B cell (primary cell): ENCODE measurements at regions not wholly inside any gene's neighbourhood (a gene's known extent, or its start where the extent isn't known, plus 50 kb on each side); places are given as distances from the start of the nearest gene placed in this dataset.

Source experiments
- ATAC-seq: fragments of 200-7000 bp; cut with Tn5 transposase; one replicate; pipeline ENCODE4 v1.10.0; 2021; ENCODE audit warnings: low read depth, mild to moderate bottlenecking, moderate number of reproducible peaks, moderate library complexity
- CTCF ChIA-PET: fragments of 350-600 bp; sonication (Branson Sonifier 250); formaldehyde crosslinking; loops from one replicate; lab custom pipeline; 2021; ENCODE audit warnings: antibody characterized with exemption, inconsistent platforms; lab: Charles Lee
- POLR2A ChIA-PET: fragments of 350-600 bp; sonication (Branson Sonifier 250); formaldehyde crosslinking; loops from one replicate; lab custom pipeline; 2021; ENCODE audit warnings: antibody characterized with exemption; lab: Charles Lee
- DNase-seq: peaks from one replicate; pipeline ENCODE4 v3.0.0; 2013
- H2AFZ ChIP-seq: 2 replicates; pipeline ENCODE4 v1.6.1; 2012; ENCODE audit warnings: mild to moderate bottlenecking, low read depth, low read length; ENCODE audit not compliant: insufficient read depth, poor library complexity, severe bottlenecking
- H3K27ac ChIP-seq, 2 donors: 1 replicate in 1 of 2; 2 replicates in 1 of 2; pipeline ENCODE4 v1.5.1; 2012 to 2013; ENCODE audit warnings: low read length in 2 of 2, mild to moderate bottlenecking in 2 of 2, moderate library complexity in 1 of 2
- H3K27me3 ChIP-seq, 4 experiments: fragments of 200-600 bp in 1 of 4; sonication (generic) in 1 of 4; replicated peaks in 1 of 4; 1 replicate in 2 of 4; 2 replicates in 2 of 4; pipeline versions ENCODE4 v1.6.1 to v1.7.0; 2013 to 2016; ENCODE audit warnings: low read length in 3 of 4, mild to moderate bottlenecking in 2 of 4, mixed read lengths in 1 of 4, moderate library complexity in 1 of 4; ENCODE audit not compliant: insufficient read depth in 4 of 4, control insufficient read depth in 3 of 4; ENCODE audit errors: control extremely low read depth in 1 of 4
- H3K36me3 ChIP-seq, 2 experiments: replicated peaks in 1 of 2; 1 replicate in 1 of 2; 2 replicates in 1 of 2; pipeline versions ENCODE4 v1.6.1 to v1.7.1; 2013; ENCODE audit warnings: low read length in 1 of 2; ENCODE audit not compliant: insufficient read depth in 2 of 2, control insufficient read depth in 1 of 2; ENCODE audit errors: control extremely low read depth in 1 of 2, extremely low read depth in 1 of 2
- H3K4me1 ChIP-seq, 2 donors: fragments of 200-600 bp in 1 of 2; sonication (generic) in 1 of 2; 1 replicate in 1 of 2; 2 replicates in 1 of 2; pipeline versions ENCODE4 v1.5.1 to v1.6.1; 2013 to 2017; ENCODE audit warnings: low read length in 2 of 2; ENCODE audit not compliant: control insufficient read depth in 2 of 2, insufficient read depth in 2 of 2
- H3K4me2 ChIP-seq: replicated peaks from 2 replicates; pipeline ENCODE3; 2012; ENCODE audit warnings: mild to moderate bottlenecking, low read depth, low read length; ENCODE audit not compliant: poor library complexity, severe bottlenecking
- H3K4me3 ChIP-seq, 5 experiments: fragments of 200-600 bp in 1 of 5; sonication (generic) in 1 of 5; 1 replicate in 3 of 5; 2 replicates in 2 of 5; pipeline versions ENCODE4 v1.5.1 to v1.7.0; 2011 to 2016; ENCODE audit warnings: low read length in 4 of 5, mild to moderate bottlenecking in 4 of 5, low read depth in 2 of 5, control low read depth in 1 of 5, moderate library complexity in 1 of 5; ENCODE audit not compliant: insufficient read depth in 1 of 5; ENCODE audit errors: control extremely low read depth in 1 of 5, extremely low read depth in 1 of 5
- H3K79me2 ChIP-seq: fragments of 200-600 bp; sonication (generic); one replicate; pipeline ENCODE4 v1.6.0; 2016; ENCODE audit warnings: low read length; ENCODE audit not compliant: control insufficient read depth, insufficient read depth
- H3K9ac ChIP-seq: fragments of 200-600 bp; sonication (generic); 2 replicates; pipeline ENCODE4 v1.6.1; 2017; ENCODE audit warnings: mild to moderate bottlenecking, low read length, moderate library complexity
- H3K9me3 ChIP-seq, 3 donors: one replicate each; pipeline versions ENCODE4 v1.6.1 to v1.7.1; 2013; ENCODE audit warnings: low read length in 2 of 3; ENCODE audit not compliant: control insufficient read depth in 2 of 3, insufficient read depth in 1 of 3; ENCODE audit errors: control extremely low read depth in 1 of 3
- H4K20me1 ChIP-seq: 2 replicates; pipeline ENCODE4 v1.6.0; 2012; ENCODE audit warnings: mild to moderate bottlenecking, low read length; ENCODE audit not compliant: insufficient read depth, control insufficient read depth, poor library complexity, severe bottlenecking
- H3K27ac Mint-ChIP-seq: one replicate; pipeline ENCODE4 v1.8.0; 2021; ENCODE audit warnings: mixed read lengths
- H3K27me3 Mint-ChIP-seq: one replicate; pipeline ENCODE4 v1.8.0; 2021; ENCODE audit warnings: mixed read lengths
- H3K4me1 Mint-ChIP-seq: one replicate; pipeline ENCODE4 v1.8.0; 2021; ENCODE audit warnings: mixed read lengths
- H3K4me3 Mint-ChIP-seq: one replicate; pipeline ENCODE4 v1.8.0; 2021; ENCODE audit warnings: mixed read lengths
- H3K9me3 Mint-ChIP-seq: one replicate; pipeline ENCODE4 v1.8.0; 2022; ENCODE audit warnings: mixed read lengths; ENCODE audit not compliant: insufficient read depth
- EZH2 ChIP-seq: IDR thresholded peaks from 2 replicates; pipeline ENCODE4 v1.6.1; 2012; ENCODE audit warnings: borderline replicate concordance, low read depth, mild to moderate bottlenecking, moderate library complexity, low read length; ENCODE audit not compliant: insufficient read depth, poor library complexity, severe bottlenecking
- WGBS: methylation state at CpG from one replicate; pipeline ENCODE4 v1.1.5; 2013; ENCODE audit warnings: missing lambda C conversion rate; ENCODE audit not compliant: insufficient coverage; 5-methylcytosine and 5-hydroxymethylcytosine counted together
- intact Hi-C: fragments of 100-400 bp; cut with micrococcal nuclease; formaldehyde crosslinking; loops from one replicate; pipeline ENCODE4 v1.10.0; 2022
- TF ChIP-seq, protein P1 (sequence below): fragments of 200-600 bp; IDR thresholded peaks from one replicate; pipeline ENCODE4 v1.8.0; 2022; ENCODE audit warnings: antibody characterized with exemption, mild to moderate bottlenecking

- H3K4me3 Mint-ChIP-seq = no peak overlapping the region
- H3K79me2 ChIP-seq = no peaks in the 10 kb centered on the region
- H2AFZ ChIP-seq = no peak overlapping the region
- CTCF ChIA-PET = no interaction called here
- TF ChIP-seq, protein P1, sequence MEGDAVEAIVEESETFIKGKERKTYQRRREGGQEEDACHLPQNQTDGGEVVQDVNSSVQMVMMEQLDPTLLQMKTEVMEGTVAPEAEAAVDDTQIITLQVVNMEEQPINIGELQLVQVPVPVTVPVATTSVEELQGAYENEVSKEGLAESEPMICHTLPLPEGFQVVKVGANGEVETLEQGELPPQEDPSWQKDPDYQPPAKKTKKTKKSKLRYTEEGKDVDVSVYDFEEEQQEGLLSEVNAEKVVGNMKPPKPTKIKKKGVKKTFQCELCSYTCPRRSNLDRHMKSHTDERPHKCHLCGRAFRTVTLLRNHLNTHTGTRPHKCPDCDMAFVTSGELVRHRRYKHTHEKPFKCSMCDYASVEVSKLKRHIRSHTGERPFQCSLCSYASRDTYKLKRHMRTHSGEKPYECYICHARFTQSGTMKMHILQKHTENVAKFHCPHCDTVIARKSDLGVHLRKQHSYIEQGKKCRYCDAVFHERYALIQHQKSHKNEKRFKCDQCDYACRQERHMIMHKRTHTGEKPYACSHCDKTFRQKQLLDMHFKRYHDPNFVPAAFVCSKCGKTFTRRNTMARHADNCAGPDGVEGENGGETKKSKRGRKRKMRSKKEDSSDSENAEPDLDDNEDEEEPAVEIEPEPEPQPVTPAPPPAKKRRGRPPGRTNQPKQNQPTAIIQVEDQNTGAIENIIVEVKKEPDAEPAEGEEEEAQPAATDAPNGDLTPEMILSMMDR = no peak
- TF ChIP-seq EZH2 = no peak
- no peaks in the 10 kb centered on the region for H3K4me1 ChIP-seq
- no peak overlapping the region for H3K27ac Mint-ChIP-seq
- DNase-seq (no peak), ATAC-seq (no peak)
- no peaks in the 10 kb centered on the region for H3K9me3 ChIP-seq
- no peak overlapping the region for H3K4me2 ChIP-seq
- POLR2A ChIA-PET = no interaction called here
- H3K27ac ChIP-seq = no peak overlapping the region
- H3K27me3 ChIP-seq = no peaks in the 10 kb centered on the region
- peaks cover 23% of the 10 kb centered on the region for H3K27me3 Mint-ChIP-seq
- no peaks in the 10 kb centered on the region for H3K9me3 Mint-ChIP-seq
- 100% methylated on average over 1 of the region's 3 CpGs for WGBS
- H3K9ac ChIP-seq = no peak overlapping the region
- H3K36me3 ChIP-seq = no peaks in the 10 kb centered on the region
- intact Hi-C loops = no loop called here
- no peaks in the 10 kb centered on the region for H3K4me1 Mint-ChIP-seq
- H3K4me3 ChIP-seq = no peak overlapping the region
- H4K20me1 ChIP-seq = no peaks in the 10 kb centered on the region
Measured at GRCh38 chr16:74199842-74200124, 96.8 kb upstream of the PSMD7 start.

GRCh38 chr16:74199066-74199841 lies 97.4 kb upstream of the PSMD7 start:
- no peaks in the 10 kb centered on the region for H3K9me3 ChIP-seq
- no CpG with 5 or more reads among the region's 4 CpGs for WGBS
- no peaks in the 10 kb centered on the region for H4K20me1 ChIP-seq
- no peak overlapping the region for H3K4me2 ChIP-seq
- H3K36me3 ChIP-seq = no peaks in the 10 kb centered on the region
- no peaks in the 10 kb centered on the region for H3K79me2 ChIP-seq
- peaks cover 27% of the 10 kb centered on the region for H3K27me3 Mint-ChIP-seq
- H3K27ac ChIP-seq = no peak overlapping the region
- POLR2A ChIA-PET = no interaction called here
- no peak overlapping the region for H3K27ac Mint-ChIP-seq
- intact Hi-C loops = no loop called here
- no peak for ATAC-seq
- H3K4me3 Mint-ChIP-seq = no peak overlapping the region
- H3K4me1 Mint-ChIP-seq = no peaks in the 10 kb centered on the region
- TF ChIP-seq, protein P1 = no peak
- no peak for TF ChIP-seq EZH2
- DNase-seq = no peak
- CTCF ChIA-PET = no interaction called here
- H3K4me3 ChIP-seq = no peak overlapping the region
- H2AFZ ChIP-seq = no peak overlapping the region
- no peak overlapping the region for H3K9ac ChIP-seq
- no peaks in the 10 kb centered on the region for H3K9me3 Mint-ChIP-seq
- no peaks in the 10 kb centered on the region for H3K4me1 ChIP-seq
- no peaks in the 10 kb centered on the region for H3K27me3 ChIP-seq
